GM18507 (cell line): ENCODE measurements at regions not wholly inside any gene's neighbourhood (a gene's known extent, or its start where the extent isn't known, plus 50 kb on each side); places are given as distances from the start of the nearest gene placed in this dataset.
"Not testable (repeated sequence)": the region's sequence is repeated elsewhere in the genome, so short reads cannot be mapped to it uniquely, and the experiment has no call there.

Source experiments
- DNase-seq: peaks from one replicate; pipeline ENCODE4 v3.0.0; 2011; ENCODE audit warnings: low read depth; ENCODE audit not compliant: insufficient read length; ENCODE audit errors: extremely low spot score
- FAIRE-seq: peaks from 2 replicates; lab custom pipeline; 2011; peaks lifted over from hg19 to GRCh38; lab: Jason Lieb, UNC

GRCh38 chr13:64662887-64663593, 2567.1 kb downstream of the PCDH9 start:
- DNase-seq: no peak
- FAIRE-seq: no peak

DNA sequence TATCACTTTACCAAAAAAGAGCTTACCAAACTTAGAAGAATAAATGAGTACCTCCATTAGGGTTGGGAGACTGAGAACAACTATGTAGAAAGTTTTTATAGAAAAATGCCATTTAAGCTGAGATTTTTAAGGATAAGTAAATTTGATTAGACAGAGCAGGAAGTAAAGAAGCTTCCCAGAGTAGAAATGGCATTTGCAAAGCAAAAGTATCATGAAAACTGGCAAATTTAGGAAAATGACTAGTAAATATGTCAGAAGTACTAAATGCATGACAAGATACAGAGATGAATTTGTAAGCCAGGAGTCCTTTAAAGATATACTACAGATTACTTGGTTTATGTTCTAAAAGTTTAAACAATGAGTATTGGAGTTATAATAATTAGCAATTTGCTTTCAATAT, 2581.8 kb downstream of the PCDH9 start:
- FAIRE-seq (no peak), DNase-seq (no peak)

- no peak for DNase-seq
- no peak for FAIRE-seq
Observed at GRCh38 chr13:64643066-64643465, 2587.1 kb downstream of the PCDH9 start.

- FAIRE-seq: no peak
Observed at GRCh38 chr13:64640002-64640401, 2590.1 kb downstream of the PCDH9 start.

GRCh38 chr13:64639206-64639605, 2590.9 kb downstream of the PCDH9 start:
- no peak for DNase-seq
- FAIRE-seq: no peak

More at GRCh38 chr13:64640002-64640401, 2590.1 kb downstream of the PCDH9 start:
- no peak for DNase-seq

GRCh38 chr13:64633948-64634347, 2596.2 kb downstream of the PCDH9 start:
- FAIRE-seq: no peak
- DNase-seq: no peak

DNA sequence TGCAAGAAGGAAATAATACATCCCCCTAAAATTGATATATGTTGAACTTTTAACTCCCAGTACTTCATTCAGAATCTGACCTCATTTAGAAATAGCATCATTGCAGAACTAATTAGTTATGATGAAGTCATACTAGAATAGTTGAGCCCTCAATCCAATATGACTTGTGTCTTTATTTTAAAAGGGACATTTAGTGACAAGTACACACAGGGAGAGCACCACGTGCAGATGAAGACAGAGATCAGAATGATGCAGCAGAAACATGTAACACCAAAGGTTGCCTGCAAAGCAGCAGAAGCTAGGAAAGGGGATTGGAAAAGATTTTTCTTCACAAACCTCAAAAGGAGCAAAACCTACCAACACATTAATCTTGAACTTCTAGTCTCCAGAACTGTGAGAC, 2602.5 kb downstream of the PCDH9 start:
- DNase-seq (no peak), FAIRE-seq (no peak)

DNA sequence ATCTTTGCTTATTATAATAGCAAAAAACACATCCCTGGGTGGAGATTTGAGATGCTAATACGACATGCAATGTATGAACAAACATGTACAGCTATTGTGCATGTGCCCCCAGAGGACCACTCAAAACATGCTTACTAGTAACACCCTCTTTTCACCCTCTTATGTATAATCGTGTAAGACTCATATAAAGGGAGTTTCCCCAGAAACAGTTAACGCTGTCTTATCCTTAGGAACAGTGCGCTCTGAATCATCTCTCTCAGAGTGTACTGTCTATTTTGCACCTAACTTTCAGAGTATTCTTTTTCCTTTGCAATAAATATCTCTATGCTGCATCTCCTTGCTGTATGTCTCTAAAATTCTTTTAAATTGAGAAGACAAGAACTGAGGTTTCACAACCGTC, 2604.0 kb downstream of the PCDH9 start:
- DNase-seq: no peak
- FAIRE-seq: no peak

- DNase-seq (no peak), FAIRE-seq (no peak)
Observed at GRCh38 chr13:64617231-64617630, 2612.9 kb downstream of the PCDH9 start.

- no peak for FAIRE-seq
- no peak for DNase-seq
Observed at GRCh38 chr13:64591971-64592370, 2638.2 kb downstream of the PCDH9 start.

GRCh38 chr13:64579331-64579730, 2650.8 kb downstream of the PCDH9 start:
- DNase-seq (no peak), FAIRE-seq (no peak)

- DNase-seq (no peak), FAIRE-seq (no peak)
Observed at GRCh38 chr13:64568748-64569147, 2661.4 kb downstream of the PCDH9 start.

- not testable (repeated sequence) for FAIRE-seq
Observed at GRCh38 chr13:64558031-64558430, 2672.1 kb downstream of the PCDH9 start.

DNA sequence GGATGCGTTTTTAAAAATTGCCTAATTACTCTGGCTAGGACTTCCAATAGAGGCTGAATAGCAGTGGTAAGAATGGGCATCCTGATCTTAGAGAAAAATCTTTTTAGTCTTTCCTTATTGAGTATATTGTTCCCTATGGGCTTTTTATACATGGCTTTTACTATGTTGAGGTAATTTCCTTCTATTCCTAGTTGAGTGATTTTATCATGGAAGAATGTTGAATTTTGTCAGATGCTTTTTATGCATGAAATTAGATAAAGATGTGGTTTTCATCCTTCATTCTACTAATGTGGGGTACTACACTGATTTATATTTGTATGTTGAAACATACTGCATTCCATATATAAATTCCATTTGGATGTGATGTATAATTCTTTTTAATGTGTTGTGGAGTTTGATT, 2673.8 kb downstream of the PCDH9 start:
- FAIRE-seq: no peak

More at GRCh38 chr13:64558031-64558430, 2672.1 kb downstream of the PCDH9 start:
- DNase-seq: not testable (repeated sequence)

DNA sequence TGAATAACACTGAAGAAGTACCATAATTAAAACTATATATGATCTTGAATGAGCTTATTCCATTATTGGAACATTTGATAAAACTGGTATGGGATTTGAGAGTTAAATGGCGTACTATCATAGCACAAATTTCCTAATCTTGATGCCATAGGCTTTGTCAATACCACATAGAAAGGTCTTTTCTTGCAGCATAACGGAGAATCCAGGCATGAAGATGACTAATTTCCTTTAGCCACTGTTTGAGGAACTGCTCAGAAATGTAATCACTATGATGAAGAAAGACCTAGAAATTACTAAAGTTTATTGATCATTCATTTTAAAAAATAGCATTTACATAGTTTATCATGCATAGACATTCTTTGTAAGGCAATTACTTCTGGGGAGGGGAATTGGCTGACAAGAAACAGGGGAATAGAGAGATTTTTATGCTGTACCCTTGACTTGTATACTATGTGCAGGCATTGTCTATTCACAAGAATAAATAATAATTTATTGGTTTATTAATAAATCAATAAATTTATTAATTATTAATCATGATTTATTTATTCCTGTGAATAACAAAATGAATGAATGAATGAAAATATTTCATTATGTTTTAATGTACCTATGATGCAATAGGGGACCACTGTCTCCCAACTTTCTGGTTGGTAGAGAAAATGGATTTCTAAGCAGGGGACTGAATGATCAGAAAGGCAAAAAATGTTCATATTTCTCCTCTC, 2676.6 kb downstream of the PCDH9 start:
- no peak for FAIRE-seq

More for the DNA sequence above, 2673.8 kb downstream of the PCDH9 start:
- DNase-seq: no peak

DNA sequence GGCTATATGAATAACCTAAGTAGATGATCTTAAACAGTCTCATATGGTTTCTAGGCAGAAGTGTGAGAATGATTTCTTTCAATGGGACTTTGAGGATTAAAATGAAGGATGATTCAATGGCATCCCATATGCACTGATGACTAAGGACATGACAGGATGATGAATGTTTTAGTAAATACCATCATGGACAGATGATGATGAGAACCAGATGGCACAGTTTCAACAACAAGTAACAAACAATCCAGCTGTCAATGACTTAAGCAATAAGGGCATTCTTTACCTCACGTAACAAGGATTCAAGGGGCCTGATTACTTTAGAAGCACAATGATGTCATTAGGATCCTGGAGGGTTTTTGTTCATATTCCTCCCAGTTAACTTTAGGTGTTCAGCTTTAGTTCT, 2678.4 kb downstream of the PCDH9 start:
- no peak for DNase-seq
- no peak for FAIRE-seq

More for the DNA sequence above, 2676.6 kb downstream of the PCDH9 start:
- DNase-seq: no peak

GRCh38 chr13:64546371-64546770, 2683.8 kb downstream of the PCDH9 start:
- DNase-seq: no peak
- no peak for FAIRE-seq

DNA sequence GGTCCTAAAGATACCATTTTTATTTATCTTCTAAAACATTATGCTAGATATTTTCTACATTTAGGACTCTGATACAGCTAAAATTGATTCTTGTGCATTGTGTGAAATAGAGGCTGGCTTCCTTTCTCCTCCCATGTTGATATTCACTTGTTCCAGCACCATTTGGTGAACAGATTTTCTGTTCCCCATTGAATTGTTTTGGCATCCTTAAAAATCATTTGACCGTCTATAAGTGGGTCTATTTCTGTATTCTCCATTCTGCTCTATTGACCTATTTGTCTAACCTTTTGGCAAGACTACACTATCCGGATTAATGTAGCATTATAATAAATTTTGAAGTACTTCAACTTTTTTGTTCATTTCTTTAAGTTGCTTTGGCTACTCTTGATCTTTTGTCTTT, 2689.2 kb downstream of the PCDH9 start:
- FAIRE-seq: no peak
- no peak for DNase-seq

- FAIRE-seq (no peak), DNase-seq (no peak)
Observed at GRCh38 chr13:64540468-64540867, 2689.7 kb downstream of the PCDH9 start.

DNA sequence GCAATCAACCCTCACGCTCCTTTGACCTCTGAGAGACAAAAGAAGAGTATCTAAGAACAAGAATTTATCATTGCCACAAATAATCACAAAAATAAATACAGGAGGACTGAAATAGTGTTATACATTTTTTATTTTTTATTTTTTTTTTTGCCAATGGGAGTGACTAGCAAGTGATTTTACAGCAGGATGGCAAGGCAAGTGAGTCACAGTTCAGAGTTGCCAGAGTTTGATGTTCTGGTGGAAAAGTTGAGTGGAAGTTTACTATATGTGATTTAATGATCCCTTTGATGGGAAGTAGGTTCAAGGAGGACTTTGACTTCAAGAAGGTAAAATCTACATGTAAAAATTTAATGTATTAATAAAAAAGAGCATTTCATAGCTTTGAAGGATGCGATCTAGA, 2691.4 kb downstream of the PCDH9 start:
- DNase-seq: no peak
- FAIRE-seq: no peak

DNA sequence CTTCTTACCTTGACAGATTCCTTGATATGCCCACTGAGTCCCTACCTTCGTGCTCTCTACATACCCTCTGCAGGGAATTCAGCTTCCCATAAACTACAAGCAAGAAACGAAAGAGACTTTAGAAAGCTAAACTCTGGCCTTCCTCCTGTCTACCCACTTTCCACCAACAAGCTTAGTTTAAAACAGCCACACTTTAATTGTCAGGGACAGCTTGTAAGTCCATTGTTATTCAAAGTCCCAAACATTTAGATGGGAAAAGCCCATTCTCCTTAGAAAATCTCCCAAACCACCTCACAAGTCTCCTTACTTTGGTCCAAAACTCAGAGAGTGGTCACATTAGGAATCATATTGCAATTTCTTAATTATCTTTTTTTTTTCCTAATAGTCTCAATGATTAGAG, 2695.8 kb downstream of the PCDH9 start:
- FAIRE-seq: no peak
- DNase-seq: no peak
